AG04449 (cell line): ENCODE measurements at regions not wholly inside any gene's neighbourhood (a gene's known extent, or its start where the extent isn't known, plus 50 kb on each side); places are given as distances from the start of the nearest gene placed in this dataset.
"Not testable (repeated sequence)": the region's sequence is repeated elsewhere in the genome, so short reads cannot be mapped to it uniquely, and the experiment has no call there.

Experiments used
- CTCF ChIA-PET: fragments of 350-600 bp; formaldehyde crosslinking; extraction: SDS; loops from one replicate; lab custom pipeline; 2021; ENCODE audit warnings: antibody characterized with exemption; lab: Yijun Ruan, JAX
- POLR2A ChIA-PET: fragments of 400-600, 350-600 bp; formaldehyde crosslinking; extraction: SDS; loops from one replicate; lab custom pipeline; 2020; ENCODE audit warnings: antibody characterized with exemption, inconsistent platforms; lab: Yijun Ruan, JAX
- DNase-seq: peaks from one replicate; pipeline ENCODE4 v3.0.0-alpha.2; 2010; ENCODE audit warnings: low read depth, low spot score
- H3K4me3 ChIP-seq: 2 replicates; pipeline ENCODE4 v1.5.1; 2011; ENCODE audit warnings: low read depth, mild to moderate bottlenecking, control low read depth, low read length
- CTCF ChIP-seq: IDR thresholded peaks from one replicate; pipeline ENCODE4 v1.5.1; 2011; ENCODE audit warnings: mild to moderate bottlenecking, moderate library complexity, low read length, control low read depth, inconsistent platforms; ENCODE audit not compliant: insufficient read depth; ENCODE audit errors: missing control alignments

DNA sequence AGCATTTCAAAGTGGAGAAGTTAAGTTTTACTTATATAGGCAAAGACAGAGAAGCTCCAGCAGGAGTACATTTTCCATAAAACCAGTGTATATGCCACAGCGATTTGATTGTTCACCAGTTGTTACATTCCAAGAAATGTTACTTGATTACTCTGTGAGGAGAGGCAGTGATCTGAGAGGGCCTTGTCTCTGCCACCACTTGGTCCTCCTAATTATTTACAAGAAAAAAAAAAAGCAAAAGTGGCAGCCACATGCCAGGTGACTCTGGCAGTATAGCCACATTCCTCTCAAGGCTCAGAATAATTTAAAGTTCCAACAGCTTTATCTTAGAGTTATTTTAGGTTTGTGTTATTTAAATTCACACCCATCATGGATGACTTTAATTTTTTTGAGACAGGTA is 1077.8 kb downstream of the ZPLD1 start:
- POLR2A ChIA-PET = no interaction called here

GRCh38 chr3:103513003-103513402 is 1078.2 kb downstream of the ZPLD1 start:
- CTCF ChIA-PET = no interaction called here
- DNase-seq = no peak
- no peak overlapping the region for H3K4me3 ChIP-seq
- POLR2A ChIA-PET = no interaction called here
- no peak for TF ChIP-seq CTCF

More for the DNA sequence above, 1077.8 kb downstream of the ZPLD1 start:
- DNase-seq = no peak
- H3K4me3 ChIP-seq = no peak overlapping the region
- CTCF ChIA-PET = no interaction called here
- TF ChIP-seq CTCF = no peak

DNA sequence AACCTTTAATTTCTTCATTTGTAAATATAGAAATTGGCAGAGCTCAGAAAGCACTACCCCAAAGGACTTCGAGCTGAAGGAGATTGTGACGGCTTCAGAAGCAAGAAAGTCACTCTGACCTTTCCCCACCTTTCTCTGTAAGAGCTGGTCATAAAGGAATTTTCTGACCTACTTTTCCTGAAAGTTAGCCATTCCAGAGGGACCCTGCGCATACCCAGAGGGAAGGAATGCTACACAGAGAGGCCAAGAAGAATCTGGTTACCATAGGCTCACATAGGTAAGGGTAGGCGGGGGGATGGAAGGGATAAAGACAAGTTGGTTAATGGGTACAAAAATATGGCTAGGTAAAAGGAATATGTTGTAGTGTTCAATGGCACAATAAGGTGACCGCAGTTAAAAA is 1080.3 kb downstream of the ZPLD1 start:
- CTCF ChIA-PET = no interaction called here
- POLR2A ChIA-PET = no interaction called here
- TF ChIP-seq CTCF = no peak
- DNase-seq = no peak
- no peak overlapping the region for H3K4me3 ChIP-seq

GRCh38 chr3:103516950-103517349 is 1082.1 kb downstream of the ZPLD1 start:
- POLR2A ChIA-PET = no interaction called here
- no peak for TF ChIP-seq CTCF
- no peak overlapping the region for H3K4me3 ChIP-seq
- DNase-seq = no peak
- CTCF ChIA-PET = no interaction called here

- CTCF ChIA-PET, POLR2A ChIA-PET, DNase-seq, H3K4me3 ChIP-seq: not testable (repeated sequence)
Measured at GRCh38 chr3:103531327-103531726, 1096.5 kb downstream of the ZPLD1 start.

DNA sequence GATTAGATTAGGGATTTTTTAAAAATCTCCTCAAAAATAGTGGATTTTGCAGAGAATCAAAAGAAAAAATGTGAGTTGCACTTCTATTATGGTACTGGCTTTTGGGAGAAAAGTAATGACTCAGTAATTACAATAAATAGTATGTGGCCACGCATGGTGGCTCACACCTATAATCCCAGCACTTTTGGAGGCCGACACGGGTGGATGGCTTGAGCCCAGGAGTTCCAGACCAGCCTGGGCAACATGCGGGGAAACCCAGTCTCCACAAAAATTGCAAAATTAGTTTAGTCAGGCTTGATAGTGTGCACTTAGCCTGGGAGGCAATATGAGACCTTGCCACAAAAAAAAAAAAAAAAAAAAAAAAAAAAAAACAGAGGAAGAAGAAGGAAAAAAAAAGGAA is 1098.2 kb downstream of the ZPLD1 start:
- H3K4me3 ChIP-seq = no peak overlapping the region
- no peak for DNase-seq
- CTCF ChIA-PET = no interaction called here
- POLR2A ChIA-PET = no interaction called here
- TF ChIP-seq CTCF = no peak

GRCh38 chr3:103554451-103554850 is 1119.6 kb downstream of the ZPLD1 start:
- no peak for DNase-seq
- ChIA-PET POLR2A (no interaction called here), CTCF (no interaction called here)
- no peak for TF ChIP-seq CTCF
- no peak overlapping the region for H3K4me3 ChIP-seq

GRCh38 chr3:103564116-103564515 is 1129.3 kb downstream of the ZPLD1 start:
- DNase-seq, POLR2A ChIA-PET, CTCF ChIA-PET, H3K4me3 ChIP-seq: not testable (repeated sequence)
